NCI-H748 (cell line): ENCODE measurements at regions not wholly inside any gene's neighbourhood (a gene's known extent, or its start where the extent isn't known, plus 50 kb on each side); places are given as distances from the start of the nearest gene placed in this dataset.

Source experiments
- DNase-seq: peaks from one replicate; lab custom pipeline; 2025; ENCODE audit not compliant: unreplicated experiment; lab: John Stamatoyannopoulos, UW

GRCh38 chr2:155080373-155080772 is 381.9 kb downstream of the KCNJ3 start:
- no peak for DNase-seq

DNA sequence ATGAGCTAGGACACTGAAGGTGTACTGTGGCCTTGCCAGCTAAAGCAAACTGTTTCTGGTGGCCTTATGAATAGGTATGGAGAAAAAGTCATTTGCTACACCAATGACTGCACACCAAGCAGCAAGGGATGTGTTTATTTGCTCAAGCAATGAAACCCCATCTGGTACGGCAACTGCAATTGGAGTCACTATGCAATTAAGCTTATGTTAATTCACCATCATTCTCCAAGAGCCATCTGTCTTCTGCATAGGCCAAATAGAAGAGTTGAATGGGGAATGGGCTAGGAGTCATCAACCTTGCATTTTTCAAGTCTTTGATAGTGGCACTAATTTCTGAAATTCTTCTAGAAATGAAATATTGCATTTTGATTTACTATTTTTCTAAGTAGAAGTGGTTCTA is 372.0 kb downstream of the KCNJ3 start:
- peak; percentile 93 for DNase-seq

- DNase-seq, result no peak
Measured at GRCh38 chr2:155062922-155063258, 364.4 kb downstream of the KCNJ3 start.

- no peak for DNase-seq
Measured at GRCh38 chr2:155062250-155062921, 363.9 kb downstream of the KCNJ3 start.

DNA sequence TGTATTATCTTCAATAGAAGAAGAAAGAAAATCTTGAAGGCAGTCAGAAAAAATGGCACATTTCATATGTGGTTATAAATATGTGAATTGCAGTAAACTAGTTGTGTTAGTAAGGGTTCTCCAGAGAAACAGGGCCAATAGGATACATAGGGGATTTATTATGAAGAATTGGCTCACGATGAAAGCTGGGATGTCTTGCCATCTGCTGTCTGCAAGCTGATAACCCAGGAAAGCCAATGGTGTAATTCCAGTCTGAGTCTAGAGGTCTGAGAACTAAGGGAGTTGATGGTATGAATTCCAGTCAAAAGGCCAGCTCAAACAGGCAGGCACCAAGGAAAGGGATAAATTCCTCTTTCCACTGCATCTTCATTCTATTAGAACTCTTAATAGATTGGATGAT is 362.4 kb downstream of the KCNJ3 start:
- DNase-seq, result no peak

DNA sequence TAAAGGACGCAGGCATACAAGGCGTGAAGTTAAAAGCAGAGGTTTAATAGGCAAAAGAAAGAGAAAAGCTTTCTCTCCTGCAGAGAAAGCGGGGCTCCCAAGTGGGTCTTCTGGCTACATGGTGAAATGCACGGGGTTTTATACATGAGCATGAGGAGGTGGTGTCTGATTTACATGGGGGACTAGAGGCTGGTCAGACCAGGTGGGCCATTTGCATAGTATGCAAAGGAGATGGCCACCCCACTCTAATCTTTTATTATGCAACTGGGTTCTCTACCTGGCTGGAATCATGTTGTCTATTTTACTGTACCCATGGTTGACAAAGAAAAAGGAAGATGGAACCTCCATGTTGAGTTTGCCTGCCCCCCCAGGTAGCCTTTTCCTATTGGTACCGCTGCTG is 356.2 kb downstream of the KCNJ3 start:
- DNase-seq, result peak; percentile 12

DNA sequence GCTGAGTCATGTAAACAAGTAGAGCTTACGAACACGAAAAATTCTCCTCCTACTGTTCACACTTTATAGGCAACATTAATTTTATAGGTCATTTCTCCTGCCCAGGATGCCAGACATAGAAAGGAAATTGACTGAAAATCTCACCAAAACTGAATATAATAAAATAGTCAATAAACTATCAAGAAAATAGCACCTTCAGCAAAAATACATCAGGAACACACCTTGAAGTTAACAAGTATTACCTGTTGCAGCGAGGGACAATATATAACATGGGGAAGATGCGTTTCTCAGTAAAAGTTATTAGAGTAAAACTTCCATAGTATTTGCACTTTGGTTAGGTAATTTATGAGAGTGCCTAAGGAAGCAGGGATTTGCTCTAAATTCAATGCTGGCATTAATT is 344.6 kb downstream of the KCNJ3 start:
- no peak for DNase-seq

GRCh38 chr2:155035308-155035707 is 336.8 kb downstream of the KCNJ3 start:
- no peak for DNase-seq

DNA sequence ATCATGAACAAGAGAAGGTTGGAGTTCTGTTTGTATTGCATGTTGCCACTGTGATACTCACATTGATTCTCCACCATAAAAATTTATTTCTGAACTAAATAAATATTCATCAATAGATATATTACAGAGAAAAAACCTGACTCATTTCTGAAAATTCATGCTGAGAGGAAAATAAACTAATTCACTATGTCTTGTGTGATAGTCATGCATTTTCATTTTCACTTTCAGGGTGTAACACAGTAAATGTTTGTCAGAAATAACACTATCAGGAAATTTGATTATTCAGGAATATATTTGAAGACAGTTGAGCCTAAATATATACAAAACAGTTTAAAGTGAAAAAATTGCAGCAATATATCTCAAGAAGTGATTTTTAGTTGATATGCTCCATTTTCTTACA is 335.2 kb downstream of the KCNJ3 start:
- DNase-seq, result no peak

DNA sequence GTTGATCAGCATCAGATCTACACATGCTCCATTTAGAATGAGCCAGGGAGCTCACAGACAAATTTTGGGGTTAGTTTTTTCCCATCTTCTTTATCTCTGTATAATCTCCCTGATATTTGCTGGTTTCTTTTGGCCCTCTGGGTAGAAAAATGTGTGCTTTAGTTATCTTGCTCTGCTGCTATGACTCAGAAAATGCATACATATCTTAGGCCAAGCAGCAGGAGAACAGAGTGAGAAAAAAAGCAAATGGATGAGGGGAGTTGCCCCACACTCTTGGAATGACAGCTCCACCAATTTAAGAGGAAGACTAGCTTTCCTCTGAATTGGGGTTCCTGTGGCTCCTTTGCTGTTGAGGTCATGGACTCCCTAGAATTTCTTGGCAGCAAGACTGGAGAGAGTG is 331.8 kb downstream of the KCNJ3 start:
- DNase-seq, result no peak

DNA sequence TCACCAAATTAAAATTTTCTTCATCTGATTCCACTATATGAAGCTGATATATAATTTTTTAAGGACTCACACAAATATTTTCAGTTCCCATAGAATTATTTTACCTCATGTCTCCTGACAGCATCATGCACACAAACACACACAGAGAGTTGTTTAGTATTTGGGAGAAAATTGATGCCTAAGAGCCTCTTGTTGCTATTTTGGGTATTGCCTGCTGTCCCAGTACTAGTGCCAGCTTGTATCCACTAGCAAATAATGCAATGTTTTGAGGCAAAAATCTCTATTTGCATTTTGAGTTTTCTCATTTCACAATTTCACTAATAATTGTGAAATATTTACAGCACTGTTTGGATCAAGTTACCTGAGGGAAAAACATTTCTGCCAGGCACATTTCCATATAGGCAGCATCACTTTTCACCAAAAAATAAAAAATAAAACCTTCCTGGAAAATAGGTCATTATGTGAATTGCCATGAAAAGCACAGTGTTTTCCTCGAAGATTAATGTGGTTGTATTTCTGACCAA is 328.2 kb downstream of the KCNJ3 start:
- no peak for DNase-seq

GRCh38 chr2:155023674-155024073 is 325.2 kb downstream of the KCNJ3 start:
- DNase-seq, result no peak

DNA sequence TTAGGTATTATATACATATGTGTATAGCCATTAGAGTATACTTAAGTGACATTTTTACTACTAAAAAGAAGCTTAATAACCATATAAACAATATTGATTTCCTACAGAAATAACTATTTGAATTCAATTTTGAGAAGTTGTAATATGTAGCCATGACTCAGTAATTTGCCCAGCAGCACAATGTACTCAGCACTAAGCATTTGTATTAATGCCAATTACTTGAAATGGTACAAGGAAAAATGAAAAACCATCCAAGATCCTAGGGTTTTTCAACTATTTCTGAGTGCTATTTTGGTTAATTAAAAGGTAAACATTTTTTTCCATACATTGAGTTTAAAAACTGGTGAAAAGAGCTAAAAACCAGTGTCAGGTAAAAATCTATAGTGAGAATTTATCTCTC is 324.0 kb downstream of the KCNJ3 start:
- DNase-seq, result no peak

- DNase-seq, result peak; percentile 65
Measured at GRCh38 chr2:155021618-155022017, 323.1 kb downstream of the KCNJ3 start.

- DNase-seq, result no peak
Measured at GRCh38 chr2:155020246-155020645, 321.8 kb downstream of the KCNJ3 start.

DNA sequence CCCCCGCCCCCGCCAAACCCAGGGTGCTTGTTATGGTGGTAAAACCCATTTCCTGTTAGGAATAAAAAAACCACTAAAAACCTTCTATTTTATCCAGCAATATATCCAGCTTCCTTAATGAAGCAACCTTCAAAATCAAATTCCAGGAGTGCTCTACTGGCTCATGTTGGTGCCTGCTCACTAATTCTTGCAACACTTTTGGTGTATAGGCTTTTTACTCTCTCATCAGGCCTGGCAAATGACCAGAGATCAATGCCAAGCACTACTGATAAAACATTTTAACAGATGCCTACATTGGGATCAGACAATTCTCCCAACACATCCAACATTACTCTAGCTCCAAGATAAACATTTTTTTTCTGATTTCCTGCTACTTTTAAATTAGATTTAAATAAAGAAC is 312.4 kb downstream of the KCNJ3 start:
- DNase-seq, result no peak

DNA sequence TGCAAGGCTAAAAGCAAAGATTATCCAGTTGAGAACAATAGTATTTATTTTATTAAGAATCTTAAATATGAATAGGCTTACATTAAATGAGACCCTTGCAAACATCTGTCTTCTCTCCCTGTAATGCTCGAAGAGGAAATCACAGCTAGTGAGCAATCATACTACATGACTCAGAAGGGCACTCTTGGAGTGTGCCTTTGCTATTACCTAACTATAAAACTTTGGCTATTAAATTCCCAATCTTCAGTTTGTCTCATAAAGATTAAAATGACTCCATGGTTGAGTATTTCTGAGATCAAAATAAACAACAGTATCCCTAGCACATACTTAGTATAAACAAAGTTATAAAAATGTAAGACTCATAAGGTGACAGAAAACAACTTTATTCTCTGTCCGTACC is 296.9 kb downstream of the KCNJ3 start:
- DNase-seq, result no peak

DNA sequence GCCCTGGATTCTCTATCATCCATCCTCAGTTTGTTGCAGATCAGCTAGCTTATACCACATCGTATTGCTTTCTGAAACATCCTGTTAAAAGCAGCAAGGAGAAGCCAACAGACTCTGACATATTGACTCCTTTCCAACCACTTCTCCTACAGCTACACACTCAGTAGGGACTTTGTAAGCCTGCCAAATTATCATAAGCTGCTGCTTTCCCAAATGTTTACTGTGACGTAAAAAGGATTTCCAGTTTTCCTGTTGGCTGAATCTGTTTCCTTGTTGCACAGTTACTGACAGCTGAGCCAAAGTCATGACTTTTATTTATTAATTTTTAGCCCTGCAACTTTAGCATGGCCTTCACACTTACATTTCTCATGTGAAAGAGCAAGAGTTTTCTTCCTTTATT is 294.3 kb downstream of the KCNJ3 start:
- DNase-seq, result peak; percentile 37

DNA sequence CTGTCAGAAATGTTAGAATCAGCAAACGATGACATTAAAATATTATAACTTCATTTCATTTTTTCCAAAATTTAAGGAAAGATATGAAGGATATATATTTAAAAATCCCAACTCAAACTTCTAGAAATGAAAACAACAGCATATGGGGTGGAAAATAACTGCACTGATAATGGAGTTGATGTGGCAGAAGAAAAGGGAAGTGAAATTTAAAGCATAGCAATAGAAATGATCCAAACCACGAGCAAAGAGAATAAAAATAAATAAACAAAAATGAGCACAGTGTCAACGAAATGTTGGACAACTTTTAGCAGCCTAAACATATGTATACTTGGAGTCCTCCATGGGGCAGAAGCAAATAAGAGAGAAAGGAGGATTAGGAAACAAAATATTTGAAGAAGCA is 280.2 kb downstream of the KCNJ3 start:
- DNase-seq, result no peak

GRCh38 chr2:154978244-154978643 is 279.7 kb downstream of the KCNJ3 start:
- DNase-seq, result no peak

DNA sequence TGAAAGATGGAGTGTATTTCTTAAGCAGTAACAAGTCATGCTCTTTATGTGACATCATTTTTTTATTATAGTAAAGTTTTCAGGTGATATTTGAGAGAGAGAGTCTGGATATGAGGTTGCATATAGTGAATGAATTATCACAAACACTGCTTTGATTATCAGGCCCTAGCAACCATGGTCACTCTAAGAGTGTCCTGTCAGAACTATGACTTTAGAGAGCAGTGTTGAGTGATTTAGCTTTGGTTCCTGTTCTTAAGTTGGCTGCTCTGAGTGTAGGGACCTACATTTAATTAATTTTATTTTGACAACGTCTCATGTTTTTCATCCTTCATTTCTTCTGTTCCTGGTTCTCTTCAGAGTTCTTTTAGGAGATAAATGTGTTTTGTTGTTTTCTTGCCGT is 275.5 kb downstream of the KCNJ3 start:
- DNase-seq, result peak; percentile 42

DNA sequence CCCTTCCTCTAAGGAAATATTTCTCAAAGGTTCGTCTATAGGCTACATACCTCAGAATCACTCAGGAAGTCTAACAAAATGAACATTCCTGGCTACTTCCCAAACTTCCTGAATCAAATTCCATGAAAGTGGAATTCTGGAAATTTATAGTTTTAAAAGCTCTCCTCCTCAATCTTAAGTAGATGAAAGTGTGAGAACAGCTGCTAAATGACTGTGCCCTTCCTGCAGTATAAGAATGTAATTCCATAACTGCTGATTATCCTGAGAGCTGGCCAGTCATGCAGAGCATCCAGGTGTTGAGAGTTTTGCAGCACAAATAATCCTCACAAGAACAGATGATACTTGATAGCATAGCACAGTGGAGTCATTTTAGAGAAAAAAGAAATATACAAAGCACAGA is 265.0 kb downstream of the KCNJ3 start:
- no peak for DNase-seq

- DNase-seq, result no peak
Measured at GRCh38 chr2:154961676-154962075, 263.2 kb downstream of the KCNJ3 start.
